ENCODE measurements at regions not wholly inside any gene's neighbourhood (a gene's known extent, or its start where the extent isn't known, plus 50 kb on each side); places are given as distances from the start of the nearest gene placed in this dataset.

DNA sequence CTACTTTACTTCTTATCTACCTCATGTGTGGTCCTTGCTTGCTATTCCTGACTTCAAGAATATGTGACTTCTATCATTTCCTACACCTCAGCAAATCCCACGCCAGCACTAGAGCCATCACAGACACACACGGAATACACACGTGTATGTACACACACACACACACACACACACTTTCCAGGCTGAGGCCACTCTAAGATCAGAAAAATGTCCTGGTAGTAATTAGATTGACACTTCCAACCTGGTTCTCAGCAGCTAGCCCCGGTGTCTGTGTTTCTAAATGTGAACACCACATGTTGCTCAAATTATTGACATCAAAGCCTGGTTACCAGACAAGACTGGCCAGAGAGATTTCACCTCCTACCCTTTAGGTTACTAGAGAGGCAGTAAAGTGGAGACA lies 54.1 kb upstream of the SASH1 start:
- no peak overlapping the region for H3K27ac Mint-ChIP-seq
- H3K27me3 Mint-ChIP-seq: peaks cover 6% of the 10 kb centered on the region
- no peak overlapping the region for H3K4me3 Mint-ChIP-seq
- no peaks in the 10 kb centered on the region for H3K4me1 Mint-ChIP-seq (ENCODE audit: low read depth)
- H3K9me3 Mint-ChIP-seq (ENCODE audit: low read depth): no peaks in the 10 kb centered on the region
- H3K36me3 Mint-ChIP-seq: no peaks in the 10 kb centered on the region

DNA sequence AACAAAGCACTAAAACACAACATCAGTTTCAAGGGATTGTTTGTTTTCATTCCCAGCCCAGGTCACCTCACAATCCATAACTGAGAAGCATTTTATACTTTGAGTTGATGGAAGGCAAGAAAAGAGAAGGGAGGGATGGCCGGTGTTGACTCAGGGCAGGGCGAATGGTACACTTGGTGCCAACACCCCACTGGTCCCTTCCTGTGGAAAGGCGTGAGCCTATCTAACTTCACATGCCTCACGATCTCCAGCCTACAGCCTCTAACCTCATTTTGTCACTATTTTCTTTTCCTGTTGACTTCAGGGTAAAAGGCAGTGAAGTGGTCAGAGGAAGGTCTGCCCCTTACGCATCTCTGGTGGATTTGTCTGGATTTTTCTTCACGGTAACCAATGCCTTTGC lies 53.5 kb upstream of the SASH1 start:
- Mint-ChIP-seq H3K4me3 (no peak overlapping the region), H3K27me3 (peaks cover 6% of the 10 kb centered on the region), H3K4me1 (ENCODE audit: low read depth) (no peaks in the 10 kb centered on the region), H3K9me3 (ENCODE audit: low read depth) (no peaks in the 10 kb centered on the region), H3K27ac (no peak overlapping the region), H3K36me3 (no peaks in the 10 kb centered on the region)

DNA sequence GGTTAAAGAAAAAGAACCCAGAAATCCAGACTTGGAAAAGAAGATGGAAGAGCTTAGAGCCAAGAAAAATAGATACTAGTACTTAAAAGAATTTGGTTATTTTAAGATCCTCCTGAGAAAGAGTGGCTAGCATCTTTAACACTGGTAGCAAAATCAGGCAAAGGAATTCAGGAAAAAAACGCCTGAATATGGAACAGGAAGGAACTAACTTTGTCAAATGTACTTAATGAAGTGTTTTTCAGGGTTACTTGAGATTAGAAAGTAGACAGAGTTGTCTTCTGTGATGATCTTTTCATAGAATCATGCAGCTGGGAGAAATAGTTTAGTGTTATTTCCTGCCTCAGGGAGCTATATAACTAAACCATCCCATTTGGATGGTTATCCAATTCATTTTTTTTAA lies 50.8 kb upstream of the SASH1 start:
- Mint-ChIP-seq H3K4me1 (ENCODE audit: low read depth) (no peaks in the 10 kb centered on the region), H3K9me3 (ENCODE audit: low read depth) (no peaks in the 10 kb centered on the region), H3K27me3 (peaks cover 6% of the 10 kb centered on the region), H3K27ac (no peak overlapping the region), H3K4me3 (no peak overlapping the region), H3K36me3 (no peaks in the 10 kb centered on the region)
